Skin epidermis (tissue), 12 donors: ENCODE measurements at regions not wholly inside any gene's neighbourhood (a gene's known extent, or its start where the extent isn't known, plus 50 kb on each side); places are given as distances from the start of the nearest gene placed in this dataset.
"Not testable (repeated sequence)": the region's sequence is repeated elsewhere in the genome, so short reads cannot be mapped to it uniquely, and the experiment has no call there.

Experiments used
- H3K27ac ChIP-seq, 21 experiments: fragments of 200-600 bp; sonication (generic) in 11 of 21; one replicate each; pipeline ENCODE4 v1.5.0; 2020; ENCODE audit warnings: mild to moderate bottlenecking in 3 of 21, inconsistent platforms in 2 of 21, moderate library complexity in 2 of 21
- H3K4me3 ChIP-seq, 7 experiments: fragments of 200-600 bp; sonication (generic) in 2 of 7; one replicate each; pipeline ENCODE4 v1.5.0; 2020; ENCODE audit warnings: inconsistent platforms in 2 of 7, mild to moderate bottlenecking in 2 of 7, moderate library complexity in 1 of 7

DNA sequence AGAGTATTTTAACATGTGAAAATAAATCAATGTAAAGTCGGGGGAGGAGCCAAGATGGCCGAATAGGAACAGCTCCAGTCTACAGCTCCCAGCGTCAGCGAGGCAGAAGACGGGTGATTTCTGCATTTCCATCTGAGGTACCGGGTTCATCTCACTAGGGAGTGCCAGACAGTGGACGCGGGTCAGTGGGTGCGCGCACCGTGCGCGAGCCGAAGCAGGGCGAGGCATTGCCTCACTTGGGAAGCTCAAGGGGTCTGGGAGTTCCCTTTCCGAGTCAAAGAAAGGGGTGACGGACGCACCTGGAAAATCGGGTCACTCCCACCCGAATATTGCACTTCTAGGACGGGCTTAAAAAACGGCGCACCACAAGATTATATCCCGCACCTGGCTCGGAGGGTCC is 208.4 kb upstream of the LRTM1 start:
- not testable (repeated sequence) for H3K4me3 ChIP-seq, H3K27ac ChIP-seq

DNA sequence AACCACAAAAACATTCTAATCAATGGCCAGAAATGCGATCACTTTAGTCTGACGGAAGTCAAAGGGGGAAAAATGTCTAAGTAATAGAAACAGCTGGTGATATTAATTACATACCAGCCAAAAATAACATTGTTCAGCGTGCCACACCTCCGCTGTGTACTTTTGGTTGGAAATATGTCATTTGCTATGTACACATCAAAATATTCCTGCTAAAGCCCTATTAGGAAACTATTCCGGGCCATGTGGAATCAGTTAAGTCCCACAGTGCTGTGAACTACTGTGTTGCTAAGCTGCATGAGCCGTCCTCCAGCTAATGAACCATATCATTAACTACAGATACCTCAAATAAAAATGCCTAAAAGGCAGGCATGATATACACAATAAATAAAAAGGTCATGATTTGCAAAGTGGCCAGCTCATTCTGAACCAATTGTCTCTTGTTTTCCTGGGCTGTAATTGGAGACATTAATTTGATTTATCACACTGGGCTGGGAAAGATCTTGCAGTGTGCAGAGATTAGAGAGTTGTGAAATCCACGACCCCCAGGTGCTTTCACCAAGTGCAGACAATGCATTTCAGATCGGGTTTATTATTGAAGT is 200.5 kb upstream of the LRTM1 start:
- no peak overlapping the region for H3K4me3 ChIP-seq

GRCh38 chr3:55127565-55127964 is 199.7 kb upstream of the LRTM1 start:
- Histone ChIP-seq H3K4me3 (no peak overlapping the region), H3K27ac (no peak overlapping the region)

More for the DNA sequence above, 200.5 kb upstream of the LRTM1 start:
- no peak overlapping the region for H3K27ac ChIP-seq

- H3K4me3 ChIP-seq: no peak overlapping the region
- H3K27ac ChIP-seq: no peak overlapping the region
Measured at GRCh38 chr3:55124371-55124770, 196.5 kb upstream of the LRTM1 start.
